Activated CD4-positive, alpha-beta T cell treated with anti-CD3 and anti-CD28 coated beads, Interleukin-2, amount 50 U/mL, for 4 hours (primary cell): ENCODE measurements at regions not wholly inside any gene's neighbourhood (a gene's known extent, or its start where the extent isn't known, plus 50 kb on each side); places are given as distances from the start of the nearest gene placed in this dataset.

Experiments used
- DNase-seq, 2 experiments: peaks; one replicate each; pipeline ENCODE4 v3.0.0-alpha.2; 2020

GRCh38 chr5:58099257-58099656 is 360.6 kb downstream of the PLK2 start:
- DNase-seq = no peak

- DNase-seq = no peak
Observed at GRCh38 chr5:58094031-58094430, 365.9 kb downstream of the PLK2 start.

GRCh38 chr5:58090704-58091103 is 369.2 kb downstream of the PLK2 start:
- no peak for DNase-seq

DNA sequence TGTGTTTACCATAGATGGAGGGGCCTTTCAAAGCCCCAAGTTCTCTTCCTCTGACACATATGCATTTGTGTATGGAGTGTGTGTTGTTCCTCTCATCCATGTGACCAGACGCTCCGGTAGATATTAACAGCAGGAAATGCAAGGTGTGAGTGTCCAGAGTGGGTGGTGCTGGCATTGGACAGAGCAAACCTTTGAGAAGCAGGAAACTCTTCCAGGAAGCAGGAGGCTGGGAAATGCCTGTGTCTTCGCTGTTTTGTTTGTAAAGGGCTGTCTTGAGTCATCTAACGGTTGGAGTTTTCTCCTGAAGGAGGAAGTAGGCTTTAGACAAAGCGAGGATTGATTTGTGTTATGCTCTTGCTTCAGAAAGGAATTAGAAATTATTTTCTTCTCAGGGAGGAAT is 370.9 kb downstream of the PLK2 start:
- DNase-seq = no peak

GRCh38 chr5:58087905-58088304 is 372.0 kb downstream of the PLK2 start:
- DNase-seq = no peak

GRCh38 chr5:58087123-58087522 is 372.8 kb downstream of the PLK2 start:
- DNase-seq = no peak

- DNase-seq = no peak
Observed at GRCh38 chr5:58085800-58086199, 374.1 kb downstream of the PLK2 start.

- no peak for DNase-seq
Observed at GRCh38 chr5:58081435-58081834, 378.5 kb downstream of the PLK2 start.

- no peak for DNase-seq
Observed at GRCh38 chr5:58080573-58080972, 379.3 kb downstream of the PLK2 start.

DNA sequence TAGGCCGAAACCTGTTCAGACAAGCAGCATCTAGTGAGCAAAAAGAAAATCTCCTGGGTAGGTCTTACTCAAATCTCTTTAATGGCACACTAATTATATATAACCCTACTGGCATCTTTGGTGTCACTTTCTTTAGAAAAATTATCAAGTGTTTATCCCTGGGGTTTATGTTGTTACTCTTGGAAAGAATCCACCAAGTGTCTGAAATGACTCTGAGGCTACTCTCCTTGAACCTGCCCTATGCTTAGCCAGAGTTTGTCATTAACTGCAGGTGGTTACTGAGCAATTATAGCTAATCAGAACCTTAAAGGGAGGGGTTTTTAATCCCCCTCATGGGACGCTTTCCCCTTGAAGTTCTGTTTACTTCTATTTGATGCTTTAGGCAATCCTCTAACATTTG is 381.9 kb downstream of the PLK2 start:
- no peak for DNase-seq

DNA sequence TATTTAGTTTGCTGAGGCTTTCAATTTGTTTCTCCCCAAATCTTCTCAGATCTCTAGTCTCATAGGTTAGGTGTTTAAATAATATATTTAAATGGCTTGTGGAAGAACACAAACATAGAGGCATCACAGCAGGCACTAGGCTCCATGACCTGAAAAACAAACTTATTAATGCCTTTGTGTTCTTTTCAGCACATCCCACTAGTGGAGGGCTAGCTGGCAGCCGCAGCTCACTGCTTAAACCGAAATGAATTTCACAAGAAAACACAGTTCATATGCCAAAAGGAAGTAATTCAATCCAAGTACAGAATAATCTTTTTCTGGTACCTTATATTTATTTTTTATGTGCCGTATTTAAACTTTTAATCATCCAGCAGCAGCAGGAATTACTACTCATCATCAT is 382.5 kb downstream of the PLK2 start:
- no peak for DNase-seq

- no peak for DNase-seq
Observed at GRCh38 chr5:58076483-58077257, 383.2 kb downstream of the PLK2 start.

DNA sequence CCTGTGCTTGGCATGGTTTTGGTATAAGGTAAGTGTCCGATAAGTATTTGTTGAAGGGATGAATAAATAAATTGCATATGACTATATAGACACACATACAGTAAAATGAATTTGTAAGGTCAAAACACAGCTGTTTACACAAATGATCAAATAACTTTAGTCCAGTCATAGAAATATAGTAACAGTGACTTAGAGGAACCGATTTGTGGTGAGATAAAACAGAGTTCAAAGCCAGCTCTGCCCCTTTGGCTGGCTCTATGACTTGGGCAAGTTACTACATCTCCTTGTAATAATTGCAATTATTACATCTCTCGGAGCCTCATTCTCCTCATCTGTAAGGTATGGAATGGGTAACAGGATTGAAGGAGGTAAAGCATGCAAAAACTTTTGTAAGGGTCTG is 384.0 kb downstream of the PLK2 start:
- DNase-seq = no peak

GRCh38 chr5:58074717-58075116 is 385.2 kb downstream of the PLK2 start:
- DNase-seq = no peak

DNA sequence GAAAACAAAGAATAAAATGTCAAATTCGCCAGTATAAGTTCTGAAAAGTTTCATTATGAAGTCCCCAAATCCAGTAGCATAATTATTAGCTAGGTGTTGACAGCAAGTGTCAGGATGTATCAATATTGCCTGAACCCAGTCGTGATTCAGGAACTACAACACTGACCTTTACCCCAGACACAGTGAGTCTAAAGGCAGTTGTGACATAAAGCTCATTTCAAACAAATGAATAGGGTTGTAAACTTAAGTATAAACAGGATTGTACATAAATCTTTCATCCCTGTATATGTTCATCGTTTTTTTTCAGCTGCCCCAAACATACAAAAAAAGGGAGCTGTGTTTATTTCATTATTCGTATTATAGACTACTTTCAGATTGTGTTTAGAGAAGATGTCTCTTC is 385.7 kb downstream of the PLK2 start:
- DNase-seq = no peak

GRCh38 chr5:58073243-58073642 is 386.6 kb downstream of the PLK2 start:
- DNase-seq = no peak

DNA sequence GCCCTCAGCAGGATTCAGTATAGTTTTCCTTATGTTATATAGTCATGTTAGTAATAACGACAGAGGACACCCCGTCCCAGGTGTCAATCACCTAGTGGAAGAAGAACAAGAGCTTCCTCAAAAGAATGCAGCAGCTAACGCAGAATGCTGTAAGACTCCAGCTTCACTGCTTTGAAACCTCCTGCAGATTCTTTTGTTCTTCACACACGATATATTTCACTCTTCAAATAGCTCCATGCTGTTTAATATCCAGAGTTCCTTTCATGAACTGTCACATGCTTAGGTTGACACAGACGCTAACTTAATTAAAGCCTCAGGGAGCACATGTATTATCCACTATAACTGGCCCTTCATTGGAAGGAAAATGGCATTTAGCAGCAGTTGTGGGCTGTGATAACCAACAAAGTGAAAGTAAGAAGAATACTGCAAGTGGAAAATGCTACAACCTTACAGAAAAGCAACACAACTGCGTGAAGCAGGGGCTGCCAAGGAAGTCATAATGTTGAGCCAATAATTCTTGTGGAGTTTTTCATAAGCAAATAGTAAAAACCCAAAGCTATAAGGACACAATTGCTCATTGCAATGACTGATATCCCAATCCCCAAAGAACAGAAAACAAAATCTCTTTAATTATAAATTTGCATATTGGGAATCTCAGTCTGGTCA is 387.5 kb downstream of the PLK2 start:
- no peak for DNase-seq

DNA sequence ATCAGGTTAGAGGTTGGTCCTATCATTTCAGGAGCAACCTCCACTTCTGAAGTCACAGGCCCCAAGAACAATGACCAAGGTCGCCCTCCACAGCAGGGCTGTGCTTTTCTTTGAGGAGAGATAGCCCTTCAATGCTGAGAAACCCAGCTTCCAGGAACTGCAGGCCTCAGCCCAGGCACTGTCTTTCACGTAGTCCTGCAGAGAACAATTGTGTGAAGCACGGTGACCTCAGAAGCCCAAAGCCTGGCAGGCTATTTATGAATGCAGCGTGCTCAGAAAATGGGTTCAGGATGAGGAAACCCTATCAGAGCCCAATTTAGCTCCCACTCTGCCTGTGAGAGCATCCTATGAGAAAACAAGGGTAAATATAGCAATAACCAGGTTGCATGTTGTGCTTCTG is 388.3 kb downstream of the PLK2 start:
- DNase-seq = no peak

GRCh38 chr5:58069846-58070245 is 390.0 kb downstream of the PLK2 start:
- DNase-seq = no peak

DNA sequence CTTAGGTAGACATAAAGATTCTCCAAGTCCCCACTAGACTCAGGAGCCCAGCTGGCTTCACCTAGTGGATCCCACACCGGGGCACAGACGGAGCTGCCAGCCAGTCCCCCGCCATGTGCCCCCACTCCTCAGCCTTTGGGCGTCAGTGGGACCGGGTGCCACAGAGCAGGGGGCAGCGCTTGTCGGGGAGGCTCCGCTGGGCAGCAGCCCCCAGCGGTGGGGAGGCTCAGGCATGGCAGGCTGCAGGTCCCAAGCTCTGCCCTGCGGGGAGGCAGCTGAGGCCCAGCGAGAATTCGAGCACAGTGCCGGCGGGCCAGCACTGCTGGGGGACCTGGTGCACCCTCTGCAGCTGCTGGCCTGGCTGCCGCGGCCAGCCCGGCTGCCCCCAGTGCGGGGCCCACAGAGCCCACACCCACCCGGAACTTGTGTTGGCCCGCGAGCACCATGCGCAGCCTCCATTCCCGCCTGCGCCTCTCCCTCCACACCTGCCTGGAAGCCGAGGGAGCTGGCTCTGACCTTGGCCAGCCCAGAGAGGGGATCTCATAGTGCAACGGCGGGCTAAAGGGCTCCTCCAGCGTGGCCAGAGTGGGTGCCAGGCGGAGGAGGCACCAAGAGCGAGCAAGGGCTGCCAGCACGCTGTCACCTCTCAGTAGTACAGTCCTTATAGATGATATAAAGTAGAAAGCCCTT is 390.7 kb downstream of the PLK2 start:
- no peak for DNase-seq

- DNase-seq = no peak
Observed at GRCh38 chr5:58066557-58066956, 393.3 kb downstream of the PLK2 start.

GRCh38 chr5:58066076-58066475 is 393.8 kb downstream of the PLK2 start:
- no peak for DNase-seq

GRCh38 chr5:58064801-58065200 is 395.1 kb downstream of the PLK2 start:
- no peak for DNase-seq

GRCh38 chr5:58060996-58061395 is 398.9 kb downstream of the PLK2 start:
- no peak for DNase-seq
